Smooth muscle cell (in vitro differentiated cells): ENCODE measurements at regions not wholly inside any gene's neighbourhood (a gene's known extent, or its start where the extent isn't known, plus 50 kb on each side); places are given as distances from the start of the nearest gene placed in this dataset.

ENCODE experiments used
- DNase-seq: peaks from one replicate; lab custom pipeline; 2025; ENCODE audit not compliant: unreplicated experiment; lab: John Stamatoyannopoulos, UW
- H2AFZ ChIP-seq: fragments of 200-600 bp; sonication (generic); 2 replicates; pipeline ENCODE4 v1.6.0; 2016; ENCODE audit warnings: antibody characterized with exemption, low read depth, mild to moderate bottlenecking
- H3F3A ChIP-seq: fragments of 200-600 bp; sonication (generic); 2 replicates; pipeline ENCODE4 v1.6.0; 2017; ENCODE audit warnings: antibody characterized with exemption, low read depth
- H3K27ac ChIP-seq: fragments of 200-600 bp; sonication (generic); 2 replicates; pipeline ENCODE4 v1.5.1; 2016; ENCODE audit warnings: low read depth, mild to moderate bottlenecking
- H3K27me3 ChIP-seq: fragments of 200-600 bp; sonication (generic); 2 replicates; pipeline ENCODE4 v1.6.1; 2016; ENCODE audit warnings: low read depth, mild to moderate bottlenecking
- H3K36me3 ChIP-seq: fragments of 200-600 bp; sonication (generic); 2 replicates; pipeline ENCODE4 v1.5.1; 2016; ENCODE audit warnings: low read depth
- H3K4me1 ChIP-seq: fragments of 200-600 bp; sonication (generic); 2 replicates; pipeline ENCODE4 v1.5.1; 2016; ENCODE audit warnings: low read depth
- H3K4me2 ChIP-seq: fragments of 200-600 bp; sonication (generic); 2 replicates; pipeline ENCODE4 v1.6.0; 2016; ENCODE audit warnings: mild to moderate bottlenecking
- H3K4me3 ChIP-seq: fragments of 200-600 bp; sonication (generic); 2 replicates; pipeline ENCODE4 v1.5.1; 2016; ENCODE audit warnings: mild to moderate bottlenecking
- H3K79me2 ChIP-seq: fragments of 200-600 bp; sonication (generic); 2 replicates; pipeline ENCODE4 v1.6.0; 2016; ENCODE audit warnings: low read depth, mild to moderate bottlenecking
- H3K9ac ChIP-seq: fragments of 200-600 bp; sonication (generic); 2 replicates; pipeline ENCODE4 v1.6.0; 2016; ENCODE audit warnings: low read depth
- H3K9me3 ChIP-seq: fragments of 200-600 bp; sonication (generic); replicated peaks from 2 replicates; pipeline ENCODE4 v1.5.1; 2016; ENCODE audit warnings: low read depth
- H4K20me1 ChIP-seq: fragments of 200-600 bp; sonication (generic); 2 replicates; pipeline ENCODE4 v1.6.0; 2016; ENCODE audit warnings: low read depth
- CTCF ChIP-seq: fragments of 200-600 bp; sonication (generic); IDR thresholded peaks from 2 replicates; pipeline ENCODE4 v1.5.1; 2017; ENCODE audit warnings: borderline replicate concordance, mild to moderate bottlenecking, antibody characterized with exemption; ENCODE audit not compliant: insufficient read depth, poor library complexity, severe bottlenecking
- WGBS: methylation state at CpG from one replicate; pipeline ENCODE4 v1.1.7; 2016; ENCODE audit warnings: low lambda C conversion rate; 5-methylcytosine and 5-hydroxymethylcytosine counted together

GRCh38 chr16:60820361-60820760 lies 1215.9 kb downstream of the CDH8 start:
- no peak overlapping the region for H3K27ac ChIP-seq
- no peak for DNase-seq
- no peak for TF ChIP-seq CTCF
- no peak overlapping the region for H3K9ac ChIP-seq
- no peaks in the 10 kb centered on the region for H3K79me2 ChIP-seq
- H3K4me1 ChIP-seq: no peaks in the 10 kb centered on the region
- 80% methylated on average over 2 of the region's 2 CpGs for WGBS
- H2AFZ ChIP-seq: no peak overlapping the region
- no peak overlapping the region for H3K4me2 ChIP-seq
- no peaks in the 10 kb centered on the region for H4K20me1 ChIP-seq
- no peaks in the 10 kb centered on the region for H3K9me3 ChIP-seq
- H3K27me3 ChIP-seq: no peaks in the 10 kb centered on the region
- H3F3A ChIP-seq: no peaks in the 10 kb centered on the region
- no peak overlapping the region for H3K4me3 ChIP-seq
- no peaks in the 10 kb centered on the region for H3K36me3 ChIP-seq

- Histone ChIP-seq H3K4me3 (no peak overlapping the region), H4K20me1 (no peaks in the 10 kb centered on the region), H3K27ac (no peak overlapping the region), H3K4me1 (no peaks in the 10 kb centered on the region), H3K4me2 (no peak overlapping the region), H3K27me3 (no peaks in the 10 kb centered on the region), H3K79me2 (no peaks in the 10 kb centered on the region), H3F3A (no peaks in the 10 kb centered on the region), H3K36me3 (no peaks in the 10 kb centered on the region), H2AFZ (no peak overlapping the region), H3K9ac (no peak overlapping the region), H3K9me3 (no peaks in the 10 kb centered on the region)
- TF ChIP-seq CTCF: no peak
- WGBS: 91% methylated on average over 1 of the region's 1 CpG
- DNase-seq: no peak
Observed at GRCh38 chr16:60818465-60818864, 1217.8 kb downstream of the CDH8 start.

GRCh38 chr16:60816461-60816860 lies 1219.8 kb downstream of the CDH8 start:
- 86% methylated on average over 1 of the region's 1 CpG for WGBS
- Histone ChIP-seq H3K79me2 (no peaks in the 10 kb centered on the region), H3F3A (no peaks in the 10 kb centered on the region), H4K20me1 (no peaks in the 10 kb centered on the region), H3K4me2 (no peak overlapping the region), H3K36me3 (no peaks in the 10 kb centered on the region), H3K27ac (no peak overlapping the region), H3K9ac (no peak overlapping the region), H3K27me3 (no peaks in the 10 kb centered on the region), H3K4me1 (peaks cover under 1% of the 10 kb centered on the region), H3K4me3 (no peak overlapping the region), H2AFZ (no peak overlapping the region), H3K9me3 (no peaks in the 10 kb centered on the region)
- TF ChIP-seq CTCF: no peak
- no peak for DNase-seq

GRCh38 chr16:60815865-60816264 lies 1220.4 kb downstream of the CDH8 start:
- 69% methylated on average over 3 of the region's 3 CpGs for WGBS
- Histone ChIP-seq H2AFZ (no peak overlapping the region), H3K4me1 (peaks cover 3% of the 10 kb centered on the region), H4K20me1 (no peaks in the 10 kb centered on the region), H3K27me3 (no peaks in the 10 kb centered on the region), H3K4me2 (no peak overlapping the region), H3F3A (no peaks in the 10 kb centered on the region), H3K27ac (no peak overlapping the region), H3K4me3 (no peak overlapping the region), H3K9ac (no peak overlapping the region), H3K9me3 (no peaks in the 10 kb centered on the region), H3K36me3 (no peaks in the 10 kb centered on the region), H3K79me2 (no peaks in the 10 kb centered on the region)
- no peak for TF ChIP-seq CTCF
- DNase-seq: no peak
